ENCODE measurements at regions not wholly inside any gene's neighbourhood (a gene's known extent, or its start where the extent isn't known, plus 50 kb on each side); places are given as distances from the start of the nearest gene placed in this dataset.

GRCh38 chr6:6843057-6843627 is 254.6 kb downstream of the LY86 start:
- Histone ChIP-seq H3K4me3 (no peak overlapping the region), H3K4me1 (ENCODE audit: control insufficient read depth in 5 of 5, insufficient read depth in 5 of 5, low read length in 5 of 5) (peaks cover 0 to 2% (median 0%) of the 10 kb centered on the region in 5 donors), H3K27ac (ENCODE audit: low read depth in 1 of 2, low read length in 1 of 2) (no peak overlapping the region), H3K9me3 (ENCODE audit: control insufficient read depth in 4 of 4, insufficient read depth in 3 of 4, low read length in 3 of 4) (peaks cover 0 to 6% (median 0%) of the 10 kb centered on the region in 4 donors), H3K27me3 (ENCODE audit: control insufficient read depth in 3 of 3, insufficient read depth in 3 of 3, low read length in 2 of 3) (no peaks in the 10 kb centered on the region), H3K9ac (ENCODE audit: insufficient read depth in 1 of 2, low read length in 2 of 2) (no peak overlapping the region), H3K36me3 (ENCODE audit: control insufficient read depth in 4 of 4, insufficient read depth in 4 of 4, low read length in 4 of 4) (no peaks in the 10 kb centered on the region)
- DNase-seq (no peak), ATAC-seq (ENCODE audit: insufficient read depth, low FRiP score) (peak; percentile 41)
- WGBS, 2 donors = 70 to 85% methylated on average over 5 of the region's 5 CpGs
- TF ChIP-seq CTCF (IDR thresholded peaks at IDR 0.05; ENCODE audit: control extremely low read depth, extremely low read depth) = no peak

- no peaks in the 10 kb centered on the region for H3K27me3 ChIP-seq (ENCODE audit: control insufficient read depth in 3 of 3, insufficient read depth in 3 of 3, low read length in 2 of 3)
- H3K9me3 ChIP-seq (ENCODE audit: control insufficient read depth in 4 of 4, insufficient read depth in 3 of 4, low read length in 3 of 4) = peaks cover 0 to 6% (median 0%) of the 10 kb centered on the region in 4 donors
- TF ChIP-seq CTCF (IDR thresholded peaks at IDR 0.05; ENCODE audit: control extremely low read depth, extremely low read depth) = no peak
- H3K9ac ChIP-seq (ENCODE audit: insufficient read depth in 1 of 2, low read length in 2 of 2) = no peak overlapping the region
- ATAC-seq (ENCODE audit: insufficient read depth, low FRiP score) (no peak), DNase-seq (no peak)
- no peaks in the 10 kb centered on the region for H3K36me3 ChIP-seq (ENCODE audit: control insufficient read depth in 4 of 4, insufficient read depth in 4 of 4, low read length in 4 of 4)
- no peak overlapping the region for H3K4me3 ChIP-seq
- no peak overlapping the region for H3K27ac ChIP-seq (ENCODE audit: low read depth in 1 of 2, low read length in 1 of 2)
- H3K4me1 ChIP-seq (ENCODE audit: control insufficient read depth in 5 of 5, insufficient read depth in 5 of 5, low read length in 5 of 5) = peaks cover 0 to 2% (median 0%) of the 10 kb centered on the region in 5 donors
- 95 to 100% methylated on average over 1 of the region's 1 CpG for WGBS, 2 donors
These were observed 255.3 kb downstream of the LY86 start for GRCh38 chr6:6843777-6844176.

GRCh38 chr6:6844530-6844929 is 256.0 kb downstream of the LY86 start:
- Histone ChIP-seq H3K4me1 (ENCODE audit: control insufficient read depth in 5 of 5, insufficient read depth in 5 of 5, low read length in 5 of 5) (peaks cover 0 to 2% (median 0%) of the 10 kb centered on the region in 5 donors), H3K36me3 (ENCODE audit: control insufficient read depth in 4 of 4, insufficient read depth in 4 of 4, low read length in 4 of 4) (no peaks in the 10 kb centered on the region), H3K9ac (ENCODE audit: insufficient read depth in 1 of 2, low read length in 2 of 2) (no peak overlapping the region), H3K4me3 (no peak overlapping the region), H3K27ac (ENCODE audit: low read depth in 1 of 2, low read length in 1 of 2) (no peak overlapping the region), H3K27me3 (ENCODE audit: control insufficient read depth in 3 of 3, insufficient read depth in 3 of 3, low read length in 2 of 3) (no peaks in the 10 kb centered on the region), H3K9me3 (ENCODE audit: control insufficient read depth in 4 of 4, insufficient read depth in 3 of 4, low read length in 3 of 4) (peaks cover 0 to 6% (median 0%) of the 10 kb centered on the region in 4 donors)
- TF ChIP-seq CTCF (IDR thresholded peaks at IDR 0.05; ENCODE audit: control extremely low read depth, extremely low read depth) = no peak
- 73 to 89% methylated on average over 4 of the region's 4 CpGs for WGBS, 2 donors
- DNase-seq (no peak), ATAC-seq (ENCODE audit: insufficient read depth, low FRiP score) (no peak)

- Histone ChIP-seq H3K27me3 (ENCODE audit: control insufficient read depth in 3 of 3, insufficient read depth in 3 of 3, low read length in 2 of 3) (no peaks in the 10 kb centered on the region), H3K9me3 (ENCODE audit: control insufficient read depth in 4 of 4, insufficient read depth in 3 of 4, low read length in 3 of 4) (peaks cover 0 to 6% (median 0%) of the 10 kb centered on the region in 4 donors), H3K9ac (ENCODE audit: insufficient read depth in 1 of 2, low read length in 2 of 2) (no peak overlapping the region), H3K27ac (ENCODE audit: low read depth in 1 of 2, low read length in 1 of 2) (no peak overlapping the region), H3K36me3 (ENCODE audit: control insufficient read depth in 4 of 4, insufficient read depth in 4 of 4, low read length in 4 of 4) (no peaks in the 10 kb centered on the region), H3K4me1 (ENCODE audit: control insufficient read depth in 5 of 5, insufficient read depth in 5 of 5, low read length in 5 of 5) (peaks cover 0 to 2% (median 0%) of the 10 kb centered on the region in 5 donors), H3K4me3 (no peak overlapping the region)
- DNase-seq = no peak
- TF ChIP-seq CTCF (IDR thresholded peaks at IDR 0.05; ENCODE audit: control extremely low read depth, extremely low read depth) = no peak
- no peak for ATAC-seq (ENCODE audit: insufficient read depth, low FRiP score)
- WGBS, 2 donors = 78 to 97% methylated on average over 3 of the region's 3 CpGs
These were observed 257.1 kb downstream of the LY86 start for GRCh38 chr6:6845603-6846002.

Measured in lung (tissue), 11 donors.